HG03095 (cell line): ENCODE measurements at regions not wholly inside any gene's neighbourhood (a gene's known extent, or its start where the extent isn't known, plus 50 kb on each side); places are given as distances from the start of the nearest gene placed in this dataset.

Experiments
- ATAC-seq: cut with Tn5 transposase; IDR thresholded peaks from one replicate; pipeline ENCODE4 v1.9.1; 2021; ENCODE audit warnings: moderate library complexity; ENCODE audit not compliant: unreplicated experiment

- no peak for ATAC-seq
Observed at GRCh38 chr5:87099291-87099839, 168.3 kb upstream of the RASA1 start.

GRCh38 chr5:87099968-87100367 is 167.7 kb upstream of the RASA1 start:
- no peak for ATAC-seq

GRCh38 chr5:87101321-87101720 is 166.4 kb upstream of the RASA1 start:
- no peak for ATAC-seq

GRCh38 chr5:87102841-87103240 is 164.8 kb upstream of the RASA1 start:
- ATAC-seq, result no peak

- ATAC-seq, result peak; percentile 90
Observed at GRCh38 chr5:87103616-87104287, 163.9 kb upstream of the RASA1 start.

GRCh38 chr5:87105577-87105976 is 162.1 kb upstream of the RASA1 start:
- no peak for ATAC-seq

GRCh38 chr5:87109746-87110145 is 157.9 kb upstream of the RASA1 start:
- no peak for ATAC-seq

- ATAC-seq, result no peak
Observed at GRCh38 chr5:87110721-87111120, 157.0 kb upstream of the RASA1 start.

GRCh38 chr5:87113861-87114260 is 153.8 kb upstream of the RASA1 start:
- ATAC-seq, result no peak

GRCh38 chr5:87114631-87115030 is 153.1 kb upstream of the RASA1 start:
- no peak for ATAC-seq

GRCh38 chr5:87115839-87116364 is 151.8 kb upstream of the RASA1 start:
- no peak for ATAC-seq

GRCh38 chr5:87116825-87117512 is 150.7 kb upstream of the RASA1 start:
- ATAC-seq, result peak; percentile 84

GRCh38 chr5:87119588-87119987 is 148.1 kb upstream of the RASA1 start:
- no peak for ATAC-seq

GRCh38 chr5:87120518-87121303 is 147.0 kb upstream of the RASA1 start:
- ATAC-seq, result no peak

- peak; percentile 69 for ATAC-seq
Observed at GRCh38 chr5:87121304-87122150, 146.2 kb upstream of the RASA1 start.

- ATAC-seq, result no peak
Observed at GRCh38 chr5:87122151-87122977, 145.3 kb upstream of the RASA1 start.

GRCh38 chr5:87125766-87126165 is 141.9 kb upstream of the RASA1 start:
- no peak for ATAC-seq

- ATAC-seq, result no peak
Observed at GRCh38 chr5:87126869-87127268, 140.8 kb upstream of the RASA1 start.

GRCh38 chr5:87127426-87127825 is 140.3 kb upstream of the RASA1 start:
- ATAC-seq, result no peak
